ENCODE measurements at regions not wholly inside any gene's neighbourhood (a gene's known extent, or its start where the extent isn't known, plus 50 kb on each side); places are given as distances from the start of the nearest gene placed in this dataset.
"Not testable (repeated sequence)": the region's sequence is repeated elsewhere in the genome, so short reads cannot be mapped to it uniquely, and the experiment has no call there.

DNA sequence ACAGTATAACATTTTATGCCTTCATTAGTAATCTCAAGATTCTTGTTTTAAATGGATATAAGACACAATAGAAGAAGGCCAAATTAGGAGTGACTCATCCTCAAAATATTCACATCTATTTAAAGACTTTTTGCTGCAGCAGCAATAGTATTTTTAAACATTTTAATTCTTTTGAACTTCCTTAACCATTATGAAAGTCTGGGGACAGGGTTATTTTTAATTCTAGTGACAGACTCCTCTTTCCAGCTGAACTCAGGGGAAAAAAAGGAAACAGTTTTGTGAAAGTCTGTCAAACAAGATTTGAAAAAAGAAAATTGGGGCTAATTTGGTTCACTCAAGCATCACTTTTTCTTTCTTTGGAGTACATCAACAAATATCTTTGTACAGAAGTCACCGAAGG is 541.8 kb downstream of the NUP35 start:
- DNase-seq, result peak; percentile 54

DNA sequence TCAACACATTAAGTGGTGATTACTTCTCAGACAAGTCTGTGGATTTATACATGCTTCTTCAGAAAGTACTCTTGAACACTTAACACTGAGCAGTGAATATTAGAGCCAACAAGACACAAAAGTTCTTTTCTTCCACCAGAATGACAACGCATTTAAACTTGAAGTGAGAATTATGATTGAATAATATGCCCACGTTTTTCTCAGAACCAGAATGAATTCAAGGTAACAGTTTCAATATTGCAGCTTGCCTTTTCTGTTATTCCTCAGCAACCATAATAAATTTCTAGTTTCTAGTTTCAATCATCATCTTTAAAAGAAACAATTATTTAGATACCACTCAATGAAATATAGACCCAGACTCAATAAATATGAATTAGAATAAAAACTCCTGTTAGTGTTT is 547.0 kb downstream of the NUP35 start:
- no peak for DNase-seq

DNA sequence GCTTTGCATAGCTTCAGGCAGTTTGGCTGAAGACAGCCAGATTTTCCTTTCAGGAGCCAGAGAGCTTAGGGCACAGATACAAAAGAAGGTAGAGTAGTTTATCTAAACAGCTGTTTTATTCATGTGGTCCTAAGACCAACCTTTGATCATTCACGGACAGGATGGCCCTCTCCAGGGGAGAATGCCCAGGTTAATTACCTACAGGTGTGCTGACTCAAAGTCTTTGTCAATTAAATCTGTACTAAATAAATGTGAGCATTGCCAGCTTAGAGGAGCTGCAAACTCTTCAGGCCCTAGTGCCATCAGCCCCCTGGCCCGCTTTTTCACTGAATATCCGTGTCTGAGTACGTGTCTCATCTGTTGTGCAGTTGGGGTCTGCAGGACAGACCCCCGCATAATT is 554.7 kb downstream of the NUP35 start:
- no peak for DNase-seq

DNA sequence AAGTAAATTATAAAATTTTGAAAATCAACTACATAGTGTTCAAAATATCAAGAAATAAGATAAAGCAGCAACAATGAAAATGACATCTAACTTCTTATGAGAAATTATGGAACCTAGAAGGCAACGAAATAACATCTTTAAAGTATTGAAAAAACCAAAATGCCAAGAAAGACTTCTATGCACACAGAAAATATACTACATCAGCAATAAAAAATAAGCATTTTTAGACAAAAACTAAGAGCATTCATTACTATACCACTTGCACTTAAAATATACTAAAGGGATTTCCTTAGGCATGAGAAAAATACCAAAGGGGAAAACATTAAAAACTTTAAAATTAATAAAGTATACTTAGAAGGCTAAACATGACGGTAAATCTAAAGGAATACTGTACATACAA is 556.3 kb downstream of the NUP35 start:
- no peak for DNase-seq

DNA sequence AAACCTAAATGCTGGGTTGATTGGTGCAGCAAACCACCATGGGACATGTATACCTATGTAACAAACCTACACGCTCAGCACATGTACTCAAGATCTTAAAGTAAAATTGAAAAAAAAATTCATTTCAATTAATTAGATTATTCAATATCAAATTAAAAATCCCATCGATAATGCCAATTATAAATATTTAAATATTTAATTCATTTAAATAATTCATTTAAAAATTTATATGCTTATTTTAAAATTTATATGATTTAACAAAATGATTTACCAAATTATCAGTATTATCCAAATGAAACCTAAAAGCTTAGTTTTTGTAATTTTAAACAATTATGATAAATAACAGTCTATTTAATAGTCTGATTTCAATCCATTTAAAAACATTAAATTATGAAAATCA is 560.4 kb downstream of the NUP35 start:
- DNase-seq, result no peak

DNA sequence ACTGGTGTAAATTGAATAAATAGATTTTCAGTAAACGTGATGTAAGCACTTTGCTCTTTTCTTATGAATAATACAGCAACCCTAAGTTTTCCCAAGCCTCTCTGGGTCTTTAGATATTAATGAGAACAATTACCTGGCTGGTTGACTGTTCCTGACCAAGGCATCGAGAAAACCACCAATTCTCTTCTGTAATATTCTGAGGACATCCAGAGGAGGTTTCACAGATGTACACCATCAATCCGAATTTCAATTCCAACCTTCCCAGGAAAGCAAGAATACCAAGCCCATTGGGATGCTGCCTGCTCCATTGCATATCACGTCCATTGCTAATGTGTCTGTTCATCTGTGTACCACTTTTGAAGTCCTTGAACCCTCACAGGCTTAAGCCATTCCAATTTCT is 571.8 kb downstream of the NUP35 start:
- no peak for DNase-seq

DNA sequence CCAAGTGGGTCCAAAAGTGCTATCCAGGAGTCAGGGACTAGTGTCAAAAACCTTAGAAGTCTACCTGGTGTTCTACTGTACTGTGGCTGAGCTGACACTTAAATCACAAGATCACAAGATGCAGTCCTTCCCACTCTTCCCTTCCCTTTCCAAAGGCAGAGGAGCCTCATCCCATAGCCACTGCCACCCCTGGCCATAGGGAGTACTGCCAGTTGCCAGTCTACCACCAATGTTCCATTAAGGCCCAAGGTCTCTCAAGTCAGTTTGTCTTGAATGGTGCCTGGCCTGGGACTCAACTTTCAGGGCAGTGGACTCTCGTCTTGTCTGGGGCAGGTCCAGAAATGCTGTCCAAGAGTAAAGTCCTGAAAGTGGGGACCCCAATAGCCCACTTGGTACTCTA is 585.6 kb downstream of the NUP35 start:
- DNase-seq, result no peak

DNA sequence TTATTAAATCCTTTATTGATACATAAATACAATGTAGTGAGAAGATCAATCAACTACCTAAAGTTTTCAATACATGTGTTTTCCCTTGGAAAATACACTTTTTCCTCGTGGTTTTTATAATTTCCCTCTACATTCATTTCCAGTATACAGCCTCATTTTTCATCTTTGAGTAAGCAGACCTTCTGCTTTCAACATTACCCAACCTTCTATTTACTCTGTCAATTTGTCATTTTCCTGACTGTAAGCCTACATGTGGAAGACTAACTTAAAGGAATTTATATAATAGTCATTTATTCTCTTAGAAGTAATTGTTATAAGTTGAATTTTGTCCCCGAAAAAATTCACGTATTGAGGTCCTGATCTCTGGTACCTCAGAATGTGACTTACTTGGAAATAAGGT is 594.0 kb downstream of the NUP35 start:
- DNase-seq, result no peak

DNA sequence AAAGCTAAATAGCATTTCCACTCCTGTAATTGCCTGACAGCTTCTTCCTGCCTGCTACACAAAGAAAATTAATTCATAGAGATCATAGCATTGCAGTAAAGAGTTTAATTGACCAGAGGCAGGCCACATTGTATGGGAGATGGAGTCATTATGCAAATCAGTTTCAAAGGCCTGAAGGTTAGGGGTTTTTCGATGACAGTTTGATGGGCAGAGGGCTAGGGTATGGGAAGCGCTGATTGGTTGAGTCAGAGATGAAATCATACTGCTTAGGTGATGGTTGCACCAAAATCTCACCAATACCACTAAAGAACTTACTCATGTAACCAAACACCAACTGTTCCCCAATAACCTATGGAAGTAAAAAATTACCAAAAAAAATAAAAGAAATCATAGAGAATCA is 599.0 kb downstream of the NUP35 start:
- no peak for DNase-seq

DNA sequence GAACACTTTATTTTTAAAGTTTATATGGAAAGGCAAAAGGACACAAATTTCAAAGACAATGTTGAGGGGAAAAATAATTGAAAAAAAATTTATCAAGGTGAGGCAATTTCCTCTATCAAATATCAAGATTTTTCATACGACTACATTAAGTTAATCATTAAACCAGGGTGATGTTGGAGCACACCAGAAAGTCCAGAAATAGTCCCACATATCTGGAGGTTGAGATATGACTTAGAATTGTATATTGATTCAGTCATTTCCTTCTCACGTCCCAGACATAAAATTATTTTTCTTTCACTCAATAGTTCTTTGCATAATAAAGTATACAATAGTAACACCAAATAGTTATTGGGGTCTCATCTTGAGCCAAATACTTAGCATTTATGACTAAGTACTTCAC is 605.1 kb downstream of the NUP35 start:
- DNase-seq, result no peak

DNA sequence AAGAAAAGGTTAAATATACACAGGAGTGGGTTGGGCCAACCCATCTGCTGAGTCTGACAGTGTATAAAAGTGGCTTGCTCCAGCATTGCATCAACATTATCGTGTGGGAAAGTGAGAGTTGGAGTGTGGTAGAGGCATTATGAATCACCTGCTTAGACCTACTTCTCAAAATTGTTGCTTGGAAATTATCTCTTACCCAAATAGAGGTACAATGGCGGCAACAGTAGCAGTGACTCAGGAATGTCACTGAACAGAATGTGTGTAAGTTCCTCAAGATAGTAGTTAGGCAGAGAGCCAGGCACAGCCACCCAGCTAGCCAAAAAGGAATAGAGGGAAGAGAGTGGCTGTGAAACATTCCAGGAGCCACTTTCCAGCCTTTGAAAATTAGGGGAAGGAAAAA is 616.0 kb downstream of the NUP35 start:
- no peak for DNase-seq

DNA sequence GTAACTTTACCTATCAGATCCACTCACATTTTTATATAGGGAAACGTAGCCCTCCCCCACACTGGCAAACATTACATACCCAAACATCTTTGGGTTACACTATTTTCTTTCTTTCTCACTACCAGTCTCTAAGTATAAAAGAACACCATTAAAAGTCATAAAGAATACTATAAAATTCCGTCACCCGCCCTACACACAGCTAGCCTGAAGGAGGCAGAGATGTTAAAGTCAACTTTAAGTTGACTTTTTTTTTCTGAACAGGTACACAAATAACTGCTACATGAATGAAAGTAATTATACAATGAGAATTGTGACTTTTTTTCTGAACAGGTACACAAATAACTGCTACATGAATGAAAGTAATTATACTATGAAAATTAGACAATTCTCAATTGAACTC is 628.3 kb downstream of the NUP35 start:
- DNase-seq, result no peak

DNA sequence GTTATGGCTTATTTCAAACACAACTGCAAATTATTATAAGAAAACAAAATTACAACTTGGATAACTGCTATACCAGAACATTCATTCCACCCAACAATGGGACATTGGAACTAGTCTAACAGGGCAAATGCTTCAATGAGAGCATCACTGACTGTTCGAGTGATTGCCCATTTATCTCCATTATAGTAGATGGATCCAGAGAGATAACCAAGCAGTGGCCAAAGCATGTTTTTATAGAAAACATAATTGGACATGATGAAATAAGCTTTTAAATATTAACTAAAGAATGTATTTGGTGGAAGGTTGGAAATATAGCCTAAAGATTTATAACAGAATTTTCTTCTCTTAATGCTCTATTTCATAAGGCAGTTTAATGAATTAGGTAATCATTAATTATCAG is 634.8 kb downstream of the NUP35 start:
- no peak for DNase-seq

DNA sequence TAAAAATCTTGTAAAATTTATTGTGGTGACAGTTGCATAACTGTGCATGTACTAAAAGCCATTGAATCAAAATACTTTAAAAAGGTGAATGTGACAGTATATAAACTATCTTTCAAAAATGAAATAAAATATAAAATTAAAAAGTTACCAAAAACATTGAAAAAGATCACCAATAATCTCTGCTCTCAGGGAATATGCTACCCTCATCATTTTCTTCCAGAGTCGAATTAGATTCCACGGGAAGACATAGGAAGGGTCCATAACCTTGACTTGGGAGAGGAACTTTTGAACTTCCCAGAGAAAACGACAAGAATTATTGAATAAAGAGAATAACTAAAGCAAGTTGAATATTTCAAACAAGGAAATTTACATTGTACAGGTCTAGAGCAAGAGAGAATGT is 649.5 kb downstream of the NUP35 start:
- no peak for DNase-seq

DNA sequence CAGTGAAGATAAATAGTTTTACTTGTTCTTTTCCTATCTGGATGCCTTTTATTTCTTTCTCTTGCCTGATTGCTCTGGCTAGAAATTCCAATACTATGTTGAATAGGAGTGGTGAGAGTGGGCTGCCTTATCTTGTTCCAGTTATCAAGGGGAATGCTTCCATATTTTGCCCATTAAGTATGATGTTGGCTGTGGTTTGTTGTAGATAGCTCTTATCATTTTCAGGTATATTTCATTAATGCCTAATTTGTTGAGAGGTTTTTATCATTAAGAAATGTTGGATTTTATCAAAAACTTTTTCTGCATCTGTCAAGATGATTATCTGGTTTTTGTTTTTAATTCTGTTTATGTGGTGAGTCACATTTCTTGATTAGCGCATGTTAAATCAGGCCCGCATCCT is 655.8 kb downstream of the NUP35 start:
- DNase-seq, result no peak

DNA sequence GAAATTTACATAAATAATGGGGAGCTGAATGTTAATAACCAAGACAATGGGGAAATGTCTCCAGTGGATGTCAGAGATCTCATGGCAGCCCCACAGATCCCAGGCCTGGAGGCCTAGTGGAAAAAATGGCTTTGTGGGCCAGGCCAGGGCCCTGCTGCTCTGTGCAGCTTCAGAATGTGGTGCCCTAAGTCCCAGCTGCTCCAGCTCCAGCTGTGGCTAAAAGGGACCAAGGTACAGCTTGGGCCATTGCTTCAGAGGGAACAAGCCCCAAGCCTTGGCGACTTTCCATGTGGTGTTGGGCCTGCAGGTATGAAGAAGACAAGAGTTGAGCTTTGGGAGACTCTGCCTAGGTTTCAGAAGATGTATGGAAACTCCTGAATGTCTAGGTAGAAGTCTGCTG is 658.2 kb downstream of the NUP35 start:
- no peak for DNase-seq

DNA sequence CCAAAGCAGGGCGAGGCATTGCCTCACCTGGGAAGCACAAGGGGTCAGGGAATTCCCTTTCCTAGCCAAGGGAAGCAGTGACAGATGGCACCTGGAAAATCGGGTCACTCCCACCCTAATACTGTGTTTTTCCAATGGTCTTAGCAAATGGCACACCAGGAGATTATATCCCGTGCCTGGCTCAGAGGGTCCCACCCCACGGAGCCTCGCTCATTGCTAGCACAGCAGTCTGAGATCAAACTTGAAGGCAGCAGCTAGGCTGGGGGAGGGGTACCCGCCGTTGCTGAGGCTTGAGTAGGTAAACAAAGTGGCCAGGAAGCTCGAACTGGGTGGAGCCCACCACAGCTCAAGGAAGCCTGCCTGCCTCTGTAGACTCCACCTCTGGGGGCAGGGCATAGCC is 664.6 kb downstream of the NUP35 start:
- not testable (repeated sequence) for DNase-seq

DNA sequence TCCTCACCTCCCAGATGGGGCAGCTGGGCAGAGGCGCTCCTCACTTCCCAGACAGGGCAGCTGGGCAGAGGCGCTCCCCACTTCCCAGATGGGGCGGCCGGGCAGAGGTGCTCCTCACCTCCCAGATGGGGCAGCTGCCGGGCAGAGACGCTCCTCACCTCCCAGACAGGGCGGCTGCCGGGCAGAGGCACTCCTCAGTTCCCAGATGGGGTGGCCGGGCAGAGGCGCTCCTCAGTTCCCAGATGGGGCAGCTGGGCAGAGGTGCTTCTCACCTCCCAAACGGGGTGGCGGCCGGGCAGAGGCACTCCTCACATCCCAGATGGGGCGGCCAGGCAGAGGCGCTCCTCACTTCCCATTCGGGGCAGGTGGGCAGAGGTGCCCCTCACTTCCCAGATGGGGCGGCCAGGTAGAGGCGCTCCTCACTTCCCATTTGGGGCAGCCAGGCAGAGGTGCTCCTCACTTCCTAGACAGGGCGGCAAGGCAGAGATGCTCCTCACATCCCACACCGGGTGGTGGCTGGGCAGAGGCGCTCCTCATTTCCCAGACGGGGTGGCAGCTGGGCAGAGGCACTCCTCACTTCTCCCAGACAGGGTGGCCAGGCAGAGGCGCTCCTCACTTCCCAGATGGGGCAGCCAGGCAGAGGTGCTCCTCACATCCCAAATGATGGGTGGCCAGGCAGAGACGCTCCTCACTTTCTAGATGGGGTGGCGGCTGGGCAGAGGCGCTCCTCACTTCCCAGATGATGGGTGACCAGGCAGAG is 668.1 kb downstream of the NUP35 start:
- not testable (repeated sequence) for DNase-seq

DNA sequence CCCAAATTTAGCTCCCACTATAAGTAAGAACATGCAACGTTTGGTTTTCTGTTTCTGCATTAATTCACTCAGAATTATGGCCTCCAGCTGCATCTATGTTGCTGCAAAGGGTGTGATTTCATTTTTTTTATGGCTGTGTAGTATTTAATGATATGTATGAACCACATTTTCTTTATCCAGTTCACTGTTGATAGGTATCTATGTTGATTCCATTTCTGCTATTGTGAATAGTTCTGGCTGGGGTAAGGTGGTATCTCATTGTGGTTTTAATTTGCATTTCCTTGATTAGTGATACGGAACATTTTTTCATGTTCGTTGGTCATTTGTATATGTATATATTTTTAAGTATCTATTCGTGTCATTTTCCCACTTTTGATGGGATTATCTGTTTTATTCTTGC is 674.3 kb downstream of the NUP35 start:
- no peak for DNase-seq

DNA sequence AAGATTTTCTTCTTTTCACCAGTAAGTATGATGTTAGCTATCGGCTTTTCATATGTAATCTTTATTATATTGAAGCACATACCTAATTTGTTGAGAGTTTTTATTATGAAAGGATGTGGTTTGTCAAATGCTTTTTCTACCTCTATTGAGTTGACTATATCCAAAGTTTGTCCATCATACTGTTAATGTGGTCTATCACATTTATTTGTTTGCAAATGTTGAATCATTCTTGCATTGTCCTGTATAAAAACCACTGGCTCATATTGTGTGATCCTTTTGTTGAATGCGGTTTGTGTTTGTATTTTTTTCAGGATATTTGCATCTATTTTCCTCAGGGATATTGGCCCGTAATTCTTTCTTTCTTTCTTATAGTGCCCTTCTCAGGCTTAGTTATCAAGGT is 675.5 kb downstream of the NUP35 start:
- DNase-seq, result no peak

DNA sequence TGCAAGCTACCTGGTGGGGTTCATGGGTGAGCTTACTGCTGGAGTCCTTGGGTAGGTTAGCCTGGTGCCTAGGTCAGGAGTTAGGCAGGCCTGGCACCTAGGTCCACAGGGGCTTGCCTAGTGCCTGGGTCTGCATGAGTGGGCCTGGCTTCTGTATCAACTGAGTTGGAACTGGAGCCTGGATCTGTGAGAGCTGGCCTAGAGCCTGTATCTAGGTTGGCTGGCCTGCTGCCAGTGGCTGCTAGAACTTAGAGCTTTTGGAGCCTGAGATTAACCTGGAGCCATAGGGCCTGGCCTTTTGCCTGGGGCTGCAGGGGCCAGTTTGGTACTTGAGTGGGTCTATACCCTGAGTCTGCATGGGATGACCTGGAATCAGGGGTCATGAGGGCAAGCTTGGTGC is 679.4 kb downstream of the NUP35 start:
- DNase-seq, result no peak

DNA sequence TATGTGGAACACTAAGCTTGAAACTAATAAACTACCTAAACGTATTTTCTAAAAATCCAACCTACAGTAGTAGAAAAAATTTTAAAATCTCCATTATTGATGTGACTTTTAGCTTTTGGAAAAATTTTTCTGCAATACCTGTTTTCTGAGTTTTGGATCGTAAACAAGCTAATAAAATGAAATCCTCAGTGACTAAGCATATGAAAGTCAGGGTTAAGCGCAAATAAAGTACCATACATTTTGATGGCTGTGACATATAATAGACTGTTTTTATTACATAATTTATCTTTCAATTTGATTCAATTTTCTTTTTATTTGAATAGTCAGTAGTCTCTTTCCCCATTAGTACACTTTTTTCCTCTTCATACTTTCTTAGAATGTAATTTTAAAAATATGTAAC is 683.6 kb downstream of the NUP35 start:
- DNase-seq, result no peak

DNA sequence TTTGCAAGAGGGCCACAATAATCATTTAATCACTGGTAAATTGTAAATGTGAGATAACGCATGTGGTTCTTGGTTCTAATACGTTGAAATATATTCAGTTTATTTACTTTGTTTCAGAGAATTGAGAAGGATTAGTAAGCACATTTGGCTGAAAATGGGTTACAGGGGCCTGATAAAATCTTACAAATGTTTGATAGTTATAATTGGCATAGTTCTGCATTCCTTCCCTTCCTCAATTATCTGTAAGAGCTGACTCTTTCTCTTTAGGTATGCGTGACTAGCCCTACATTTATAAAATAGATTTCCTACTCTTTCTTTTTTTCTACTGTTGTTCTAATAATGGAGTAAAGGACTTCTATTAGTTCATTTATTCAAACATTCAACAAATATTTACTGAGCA is 685.2 kb downstream of the NUP35 start:
- peak; percentile 12 for DNase-seq

DNA sequence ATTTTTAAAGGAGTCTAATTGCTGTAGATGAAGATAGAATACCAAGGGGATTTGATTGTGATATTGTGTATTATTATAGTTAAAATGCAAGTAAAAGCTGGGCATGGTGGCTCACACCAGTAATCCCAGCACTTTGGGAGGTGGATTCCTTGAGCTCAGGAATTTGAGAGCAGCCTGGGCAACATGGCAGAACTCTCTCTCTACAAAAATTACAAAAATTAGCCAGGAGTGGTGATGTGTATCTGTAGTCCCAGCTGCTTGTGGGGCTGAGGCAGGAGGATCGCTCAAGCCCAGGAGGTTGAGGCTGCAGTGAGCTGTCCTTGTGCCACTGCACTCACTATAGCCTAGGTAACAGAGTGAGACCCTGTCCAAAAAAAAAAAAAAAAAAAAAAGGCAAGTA is 687.0 kb downstream of the NUP35 start:
- no peak for DNase-seq

DNA sequence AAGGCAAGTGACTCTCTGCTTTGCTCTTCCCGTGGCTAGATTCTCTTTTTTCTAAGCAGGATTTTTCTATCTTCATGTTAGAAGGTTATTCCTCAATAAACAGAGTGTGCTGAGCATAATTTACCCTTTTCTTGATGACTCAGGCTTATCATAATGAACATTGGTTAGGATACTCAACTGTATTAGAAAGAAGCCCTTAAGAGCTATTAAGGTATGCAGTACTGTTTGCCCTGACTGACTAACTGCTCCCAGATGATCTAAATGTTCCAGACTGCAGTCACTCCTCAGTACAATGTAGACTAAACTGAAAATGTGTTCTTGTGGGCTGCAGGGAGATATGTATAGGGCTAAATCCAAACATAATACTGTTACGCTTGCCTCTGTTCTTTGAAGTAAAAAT is 687.8 kb downstream of the NUP35 start:
- DNase-seq, result peak; percentile 25

DNA sequence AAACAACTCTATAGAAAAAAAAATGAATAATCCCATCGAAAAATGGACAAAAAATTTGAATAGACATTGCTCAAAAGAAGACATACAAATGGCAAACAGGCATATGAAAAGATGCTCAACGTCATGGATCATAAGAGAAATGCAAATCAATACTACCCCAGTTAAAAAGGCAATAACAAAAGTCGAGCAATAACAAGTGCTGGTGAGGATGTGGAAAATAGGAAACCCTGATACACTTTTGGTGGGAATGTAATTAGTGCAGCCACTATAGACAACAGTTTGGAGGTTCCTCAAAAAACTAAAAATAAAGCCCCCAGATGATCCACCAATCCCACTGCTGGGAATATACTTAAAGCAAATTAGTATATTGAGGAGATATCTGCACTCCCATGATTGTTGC is 701.5 kb downstream of the NUP35 start:
- no peak for DNase-seq

Measured in fibroblast of upper back skin (primary cell).